ENCODE measurements at regions not wholly inside any gene's neighbourhood (a gene's known extent, or its start where the extent isn't known, plus 50 kb on each side); places are given as distances from the start of the nearest gene placed in this dataset.

GRCh38 chr10:129122846-129123245 is 344.2 kb upstream of the MGMT start:
- no peak for DNase-seq
- H3K27ac Mint-ChIP-seq, result no peak overlapping the region
- ATAC-seq (replicated peaks), result no peak

GRCh38 chr10:129123428-129123827 is 343.6 kb upstream of the MGMT start:
- peaks cover 0 to 1% of the 10 kb centered on the region in 2 donors for H3K9me3 Mint-ChIP-seq
- H3K4me1 Mint-ChIP-seq, result no peaks in the 10 kb centered on the region
- ATAC-seq (replicated peaks), result no peak
- H3K27me3 Mint-ChIP-seq, result no peaks in the 10 kb centered on the region
- no peak overlapping the region for H3K27ac Mint-ChIP-seq
- no peak overlapping the region for H3K4me3 Mint-ChIP-seq
- H3K36me3 Mint-ChIP-seq, result no peaks in the 10 kb centered on the region
- DNase-seq, result no peak

More at GRCh38 chr10:129122846-129123245, 344.2 kb upstream of the MGMT start:
- H3K36me3 Mint-ChIP-seq, result no peaks in the 10 kb centered on the region
- H3K27me3 Mint-ChIP-seq, result no peaks in the 10 kb centered on the region
- no peak overlapping the region for H3K4me3 Mint-ChIP-seq
- H3K4me1 Mint-ChIP-seq, result no peaks in the 10 kb centered on the region
- H3K9me3 Mint-ChIP-seq, result peaks cover 0 to 1% of the 10 kb centered on the region in 2 donors

- H3K4me3 Mint-ChIP-seq, result no peak overlapping the region
- H3K36me3 Mint-ChIP-seq, result no peaks in the 10 kb centered on the region
- DNase-seq (no peak), ATAC-seq (replicated peaks) (no peak)
- no peaks in the 10 kb centered on the region for H3K4me1 Mint-ChIP-seq
- peaks cover 0 to 1% of the 10 kb centered on the region in 2 donors for H3K9me3 Mint-ChIP-seq
- H3K27me3 Mint-ChIP-seq, result peaks cover 0 to 7% of the 10 kb centered on the region in 2 donors
- H3K27ac Mint-ChIP-seq, result no peak overlapping the region
Measured at GRCh38 chr10:129126982-129127381, 340.1 kb upstream of the MGMT start.

- no peak overlapping the region for H3K4me3 Mint-ChIP-seq
- H3K36me3 Mint-ChIP-seq, result no peaks in the 10 kb centered on the region
- no peaks in the 10 kb centered on the region for H3K9me3 Mint-ChIP-seq
- DNase-seq (no peak), ATAC-seq (replicated peaks) (no peak)
- no peaks in the 10 kb centered on the region for H3K4me1 Mint-ChIP-seq
- no peak overlapping the region for H3K27ac Mint-ChIP-seq
- H3K27me3 Mint-ChIP-seq, result peaks cover 0 to 7% of the 10 kb centered on the region in 2 donors
Measured at GRCh38 chr10:129131457-129132132, 335.4 kb upstream of the MGMT start.

GRCh38 chr10:129133856-129134255 is 333.2 kb upstream of the MGMT start:
- no peaks in the 10 kb centered on the region for H3K4me1 Mint-ChIP-seq
- H3K27me3 Mint-ChIP-seq, result peaks cover 0 to 7% of the 10 kb centered on the region in 2 donors
- no peaks in the 10 kb centered on the region for H3K9me3 Mint-ChIP-seq
- ATAC-seq (replicated peaks) (no peak), DNase-seq (no peak)
- no peaks in the 10 kb centered on the region for H3K36me3 Mint-ChIP-seq
- no peak overlapping the region for H3K4me3 Mint-ChIP-seq
- H3K27ac Mint-ChIP-seq, result no peak overlapping the region

- H3K27me3 Mint-ChIP-seq, result peaks cover 0 to 5% of the 10 kb centered on the region in 2 donors
- no peaks in the 10 kb centered on the region for H3K4me1 Mint-ChIP-seq
- H3K4me3 Mint-ChIP-seq, result no peak overlapping the region
- DNase-seq (no peak), ATAC-seq (replicated peaks) (no peak)
- H3K36me3 Mint-ChIP-seq, result no peaks in the 10 kb centered on the region
- H3K9me3 Mint-ChIP-seq, result no peaks in the 10 kb centered on the region
- no peak overlapping the region for H3K27ac Mint-ChIP-seq
Measured at GRCh38 chr10:129134371-129134770, 332.7 kb upstream of the MGMT start.

- no peak for ATAC-seq (replicated peaks)
- Mint-ChIP-seq H3K9me3 (no peaks in the 10 kb centered on the region), H3K36me3 (no peaks in the 10 kb centered on the region), H3K4me3 (no peak overlapping the region), H3K27me3 (peaks cover 0 to 4% of the 10 kb centered on the region in 2 donors), H3K4me1 (peaks cover 2% of the 10 kb centered on the region in 2 donors), H3K27ac (no peak overlapping the region)
- no peak for DNase-seq
Measured at GRCh38 chr10:129135624-129136023, 331.4 kb upstream of the MGMT start.

GRCh38 chr10:129136074-129136473 is 331.0 kb upstream of the MGMT start:
- H3K36me3 Mint-ChIP-seq, result no peaks in the 10 kb centered on the region
- no peak for DNase-seq
- no peak overlapping the region for H3K27ac Mint-ChIP-seq
- H3K4me1 Mint-ChIP-seq, result peaks cover 5 to 7% of the 10 kb centered on the region in 2 donors
- no peaks in the 10 kb centered on the region for H3K9me3 Mint-ChIP-seq
- ATAC-seq (replicated peaks), result no peak
- H3K27me3 Mint-ChIP-seq, result peaks cover 0 to 4% of the 10 kb centered on the region in 2 donors
- H3K4me3 Mint-ChIP-seq, result no peak overlapping the region

- Mint-ChIP-seq H3K9me3 (no peaks in the 10 kb centered on the region), H3K36me3 (no peaks in the 10 kb centered on the region), H3K27ac (no peak overlapping the region), H3K27me3 (peaks cover 0 to 4% of the 10 kb centered on the region in 2 donors), H3K4me3 (no peak overlapping the region), H3K4me1 (peaks cover 5 to 13% of the 10 kb centered on the region in 2 donors)
- DNase-seq, result no peak
- no peak for ATAC-seq (replicated peaks)
Measured at GRCh38 chr10:129136951-129137350, 330.1 kb upstream of the MGMT start.

- ATAC-seq (replicated peaks), result peak; percentile 78 to 83
- H3K9me3 Mint-ChIP-seq, result no peaks in the 10 kb centered on the region
Measured at GRCh38 chr10:129140921-129141885, 325.8 kb upstream of the MGMT start.

GRCh38 chr10:129151281-129151680 is 315.8 kb upstream of the MGMT start:
- H3K36me3 Mint-ChIP-seq, result no peaks in the 10 kb centered on the region
- no peak overlapping the region for H3K27ac Mint-ChIP-seq
- H3K27me3 Mint-ChIP-seq, result no peaks in the 10 kb centered on the region
- peaks cover 5 to 6% of the 10 kb centered on the region in 2 donors for H3K9me3 Mint-ChIP-seq
- no peaks in the 10 kb centered on the region for H3K4me1 Mint-ChIP-seq
- H3K4me3 Mint-ChIP-seq, result no peak overlapping the region
- no peak for ATAC-seq (replicated peaks)
- no peak for DNase-seq

More at GRCh38 chr10:129140921-129141885, 325.8 kb upstream of the MGMT start:
- Mint-ChIP-seq H3K36me3 (no peaks in the 10 kb centered on the region), H3K4me1 (peaks cover 5 to 13% of the 10 kb centered on the region in 2 donors), H3K4me3 (no peak overlapping the region), H3K27ac (no peak overlapping the region), H3K27me3 (peaks cover 0 to 4% of the 10 kb centered on the region in 2 donors)
- no peak for DNase-seq

- ATAC-seq (replicated peaks) (no peak), DNase-seq (no peak)
- Mint-ChIP-seq H3K27ac (no peak overlapping the region), H3K9me3 (peaks cover 6% of the 10 kb centered on the region in 2 donors), H3K4me3 (no peak overlapping the region), H3K27me3 (no peaks in the 10 kb centered on the region), H3K36me3 (no peaks in the 10 kb centered on the region), H3K4me1 (no peaks in the 10 kb centered on the region)
Measured at GRCh38 chr10:129156406-129156805, 310.6 kb upstream of the MGMT start.

GRCh38 chr10:129157185-129157584 is 309.9 kb upstream of the MGMT start:
- no peaks in the 10 kb centered on the region for H3K4me1 Mint-ChIP-seq
- ATAC-seq (replicated peaks) (no peak), DNase-seq (no peak)
- no peak overlapping the region for H3K4me3 Mint-ChIP-seq
- no peaks in the 10 kb centered on the region for H3K27me3 Mint-ChIP-seq
- peaks cover 6% of the 10 kb centered on the region in 2 donors for H3K9me3 Mint-ChIP-seq
- H3K27ac Mint-ChIP-seq, result no peak overlapping the region
- no peaks in the 10 kb centered on the region for H3K36me3 Mint-ChIP-seq

- DNase-seq, result no peak
- peaks cover 0 to 2% of the 10 kb centered on the region in 2 donors for H3K9me3 Mint-ChIP-seq
- H3K27me3 Mint-ChIP-seq, result peaks cover 0 to 6% of the 10 kb centered on the region in 2 donors
- H3K4me3 Mint-ChIP-seq, result no peak overlapping the region
- peak; percentile 80 for ATAC-seq (replicated peaks)
- no peak overlapping the region for H3K27ac Mint-ChIP-seq
- H3K36me3 Mint-ChIP-seq, result no peaks in the 10 kb centered on the region
- H3K4me1 Mint-ChIP-seq, result no peaks in the 10 kb centered on the region
Measured at GRCh38 chr10:129161150-129161549, 305.9 kb upstream of the MGMT start.

Data from stimulated activated naive B cell treated with anti-CD40 and anti-IgM and Interleukin-4, amounts not matched to agents 10 μg/mL and 1 μg/mL and 100 μg/mL, for 72 hours (primary cell).